ENCODE measurements at regions not wholly inside any gene's neighbourhood (a gene's known extent, or its start where the extent isn't known, plus 50 kb on each side); places are given as distances from the start of the nearest gene placed in this dataset.

GRCh38 chr9:73805111-73805510 is 653.4 kb downstream of the ANXA1 start:
- Histone ChIP-seq H3K27me3 (no peaks in the 10 kb centered on the region), H3K4me1 (no peaks in the 10 kb centered on the region), H3K4me3 (no peak overlapping the region), H3K27ac (no peak overlapping the region), H3K36me3 (no peaks in the 10 kb centered on the region), H3K9me3 (no peaks in the 10 kb centered on the region)
- no peak for DNase-seq
- intact Hi-C loops (cut with DNase I), result no loop called here
- 15 to 23% methylated on average over 2 of the region's 2 CpGs for whole genome bisulfite sequencing, 2 donors
- ATAC-seq, result no peak
- no peak for FAIRE-seq
- TF ChIP-seq CTCF (IDR thresholded peaks at IDR 0.05), result no peak

- Histone ChIP-seq H3K4me3 (no peak overlapping the region), H3K27ac (no peak overlapping the region), H3K27me3 (no peaks in the 10 kb centered on the region), H3K4me1 (no peaks in the 10 kb centered on the region), H3K36me3 (no peaks in the 10 kb centered on the region), H3K9me3 (no peaks in the 10 kb centered on the region)
- no peak for TF ChIP-seq CTCF (IDR thresholded peaks at IDR 0.05)
- FAIRE-seq (no peak), ATAC-seq (no peak), DNase-seq (no peak)
- 23 to 33% methylated on average over 1 of the region's 1 CpG for WGBS, 2 donors
- intact Hi-C loops (cut with DNase I), result no loop called here
Measured at GRCh38 chr9:73805853-73806458, 654.3 kb downstream of the ANXA1 start.

- no peak for TF ChIP-seq CTCF (IDR thresholded peaks at IDR 0.05)
- Histone ChIP-seq H3K27ac (no peak overlapping the region), H3K36me3 (no peaks in the 10 kb centered on the region), H3K4me3 (no peak overlapping the region), H3K4me1 (no peaks in the 10 kb centered on the region), H3K9me3 (no peaks in the 10 kb centered on the region), H3K27me3 (no peaks in the 10 kb centered on the region)
- ATAC-seq (no peak), FAIRE-seq (no peak), DNase-seq (no peak)
- intact Hi-C loops (cut with DNase I), result no loop called here
- WGBS, 2 donors, result 38 to 56% methylated on average over 2 of the region's 2 CpGs
Measured at GRCh38 chr9:73806876-73807275, 655.2 kb downstream of the ANXA1 start.

GRCh38 chr9:73807952-73808351 is 656.3 kb downstream of the ANXA1 start:
- FAIRE-seq, result no peak
- DNase-seq, result no peak
- 36 to 43% methylated on average over 1 of the region's 1 CpG for WGBS, 2 donors

More at GRCh38 chr9:73807952-73808351, 656.3 kb downstream of the ANXA1 start:
- H3K27ac ChIP-seq, result no peak overlapping the region
- intact Hi-C loops (cut with DNase I), result no loop called here
- H3K27me3 ChIP-seq, result no peaks in the 10 kb centered on the region
- no peak for TF ChIP-seq CTCF (IDR thresholded peaks at IDR 0.05)
- no peak overlapping the region for H3K4me3 ChIP-seq
- no peak for ATAC-seq
- no peaks in the 10 kb centered on the region for H3K4me1 ChIP-seq
- no peaks in the 10 kb centered on the region for H3K9me3 ChIP-seq
- H3K36me3 ChIP-seq, result no peaks in the 10 kb centered on the region
